ENCODE measurements at regions not wholly inside any gene's neighbourhood (a gene's known extent, or its start where the extent isn't known, plus 50 kb on each side); places are given as distances from the start of the nearest gene placed in this dataset.
A peak's percentile ranks its signal among the peaks of the same experiment; 100 is the strongest.
"Not testable (repeated sequence)": the region's sequence is repeated elsewhere in the genome, so short reads cannot be mapped to it uniquely, and the experiment has no call there.

DNA sequence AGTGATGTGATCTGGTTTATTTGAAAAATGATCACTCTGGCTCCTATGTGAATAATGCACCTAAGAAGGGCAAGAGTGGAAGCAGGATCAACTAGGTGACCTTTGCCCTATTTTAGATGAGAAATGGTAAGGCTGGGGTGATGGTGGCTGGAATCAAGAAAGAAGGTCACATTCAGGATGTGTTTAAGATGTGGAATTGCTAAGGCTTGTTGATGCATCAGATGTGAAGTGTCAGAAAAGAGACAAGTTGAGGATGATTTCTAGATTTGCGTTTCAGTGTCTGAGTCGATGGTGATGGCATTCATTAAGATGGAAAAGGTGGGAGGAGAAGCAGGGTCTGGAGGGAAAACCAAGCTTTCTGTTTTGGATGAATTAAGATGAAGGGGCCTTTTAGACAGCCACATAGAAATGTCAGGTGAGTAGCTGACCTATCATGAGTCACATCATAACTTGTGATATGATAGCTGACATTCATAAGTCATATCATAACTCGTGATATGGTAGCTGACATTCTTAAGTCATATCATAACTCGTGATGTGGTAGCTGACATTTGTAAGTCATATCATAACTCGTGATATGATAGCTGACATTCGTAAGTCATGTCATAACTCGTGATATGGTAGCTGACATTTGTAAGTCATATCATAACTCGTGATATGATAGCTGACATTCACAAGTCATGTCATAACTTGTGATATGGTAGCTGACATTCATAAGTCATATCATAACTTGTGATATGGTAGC is 101.2 kb upstream of the SEC11C start:
- DNase-seq = no peak

DNA sequence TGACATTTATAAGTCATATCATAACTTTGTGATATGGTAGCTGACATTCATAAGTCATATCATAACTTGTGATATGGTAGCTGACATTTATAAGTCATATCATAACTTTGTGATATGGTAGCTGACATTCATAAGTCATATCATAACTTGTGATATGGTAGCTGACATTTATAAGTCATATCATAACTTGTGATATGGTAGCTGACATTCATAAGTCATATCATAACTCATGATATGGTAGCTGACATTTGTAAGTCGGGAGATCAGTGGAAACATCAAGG is 100.7 kb upstream of the SEC11C start:
- DNase-seq = not testable (repeated sequence)

DNA sequence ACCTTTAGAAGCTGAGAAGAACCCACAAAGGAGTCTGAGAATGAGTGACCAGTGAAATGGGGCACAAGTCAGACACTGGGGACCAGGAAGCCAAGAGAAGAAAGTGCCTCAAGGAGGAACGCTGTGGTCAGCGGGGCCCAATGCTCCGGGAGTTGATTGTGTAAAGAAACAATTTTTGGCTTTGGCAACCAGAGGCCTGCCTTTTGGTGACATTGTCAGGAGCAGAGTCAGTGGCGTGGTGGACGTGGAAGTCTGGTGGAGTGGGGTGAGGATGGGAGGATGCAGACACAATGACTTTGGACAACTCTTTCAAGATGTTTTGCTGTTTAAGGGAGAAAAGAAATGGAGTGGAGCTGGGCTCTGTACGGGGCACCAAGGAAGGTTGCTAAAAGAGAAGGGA is 100.2 kb upstream of the SEC11C start:
- DNase-seq = no peak

DNA sequence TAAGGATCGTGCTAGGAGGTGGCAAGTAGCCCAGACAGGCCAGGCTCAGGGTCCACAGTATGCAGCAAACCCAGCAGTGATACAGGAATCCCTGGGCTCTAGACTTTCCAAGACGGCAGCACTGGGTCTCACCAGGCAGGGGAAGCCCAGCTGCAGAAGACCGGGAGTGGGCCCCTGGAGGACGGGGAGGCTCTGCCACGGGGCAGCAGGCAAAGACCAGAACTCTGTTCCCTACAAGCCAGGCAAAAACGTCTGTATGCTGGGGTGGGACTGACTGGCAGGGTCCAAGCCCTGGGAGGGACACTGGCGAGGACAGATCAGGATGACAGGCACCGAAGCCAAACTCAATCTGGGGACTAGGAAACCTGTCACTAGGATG is 98.9 kb upstream of the SEC11C start:
- DNase-seq = no peak

DNA sequence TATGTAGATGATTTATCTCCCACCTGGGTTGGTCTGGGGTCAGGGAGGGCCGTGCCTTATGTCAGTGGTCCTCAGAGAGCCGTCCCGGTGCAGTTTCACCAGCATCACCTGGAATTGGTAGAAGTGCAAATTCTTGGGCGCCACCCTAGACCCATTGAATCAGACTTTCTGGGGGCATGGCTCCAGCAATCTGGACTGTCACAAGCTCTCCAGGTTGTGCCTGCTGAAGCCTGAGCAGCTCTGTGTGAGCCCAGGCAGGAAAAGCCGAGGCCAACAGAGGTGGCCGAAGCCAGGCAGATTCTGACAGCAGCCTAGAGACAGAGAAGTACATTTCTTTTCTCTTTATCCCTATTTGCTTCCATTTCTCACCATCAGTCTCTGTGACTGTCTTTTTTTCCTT is 98.4 kb upstream of the SEC11C start:
- no peak for DNase-seq

DNA sequence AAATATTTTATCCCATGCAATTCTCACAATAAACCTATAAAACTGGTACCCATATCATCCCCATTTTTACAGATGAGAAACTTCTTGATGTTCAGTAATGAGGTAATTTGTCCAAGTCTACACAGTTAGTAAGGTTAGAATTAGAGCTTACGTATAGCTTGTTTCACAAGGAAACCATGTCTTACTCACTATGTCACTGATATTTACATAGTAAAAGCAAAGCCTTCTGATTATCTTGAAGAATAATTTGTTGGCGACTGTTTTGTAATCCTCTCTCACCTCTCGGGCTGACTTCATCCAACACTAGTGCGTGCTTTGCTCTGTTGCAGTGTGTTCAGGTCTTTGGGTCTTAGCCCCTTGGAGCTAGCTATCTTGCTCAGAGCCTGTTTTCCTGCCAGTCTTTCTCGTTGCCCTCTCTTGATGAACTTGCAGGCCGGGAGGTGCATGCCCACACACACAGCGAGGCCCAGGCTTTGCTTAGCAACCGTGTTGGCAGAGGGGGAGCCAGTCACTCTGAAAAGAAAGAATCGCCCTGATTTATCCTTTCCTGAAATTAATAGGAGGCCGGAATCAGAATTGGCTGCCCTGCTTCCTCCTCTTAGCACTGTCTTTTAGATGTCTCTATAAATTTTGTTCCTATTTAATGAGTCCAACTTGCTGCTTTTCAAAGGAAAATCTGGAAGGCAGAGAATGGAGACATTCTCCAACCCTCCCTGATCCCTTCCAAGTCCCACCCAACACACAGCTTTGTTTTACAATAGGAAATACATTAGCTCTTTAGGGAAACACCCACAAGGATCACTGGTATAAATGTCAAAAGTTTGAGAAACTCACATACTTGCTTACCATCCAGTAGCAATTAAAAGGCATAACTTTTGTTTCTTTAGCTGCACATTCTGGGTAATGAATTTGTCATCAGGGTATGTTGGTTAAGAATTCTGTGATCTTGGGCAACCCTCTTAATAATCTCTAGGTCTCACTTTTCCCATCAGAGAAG is 97.6 kb upstream of the SEC11C start:
- no peak for DNase-seq

DNA sequence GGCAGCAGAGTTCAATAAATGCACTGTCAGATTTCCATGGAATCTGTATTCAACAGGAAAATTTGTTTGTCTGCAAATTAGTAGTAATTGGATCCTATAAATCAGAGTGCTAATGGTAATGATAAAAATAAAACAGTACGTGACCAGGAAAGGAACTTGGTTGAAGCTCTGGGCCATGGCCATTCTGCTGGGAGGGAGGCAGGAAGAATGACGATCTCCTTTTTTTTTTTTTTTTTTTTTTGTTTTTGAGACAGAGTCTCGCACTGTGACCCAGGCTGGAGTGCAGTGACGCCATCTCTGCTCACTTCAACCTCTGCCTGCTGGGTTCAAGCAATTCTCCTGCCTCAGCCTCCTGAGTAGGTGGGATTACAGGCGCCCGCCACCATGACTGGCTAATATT is 94.8 kb upstream of the SEC11C start:
- DNase-seq = no peak

DNA sequence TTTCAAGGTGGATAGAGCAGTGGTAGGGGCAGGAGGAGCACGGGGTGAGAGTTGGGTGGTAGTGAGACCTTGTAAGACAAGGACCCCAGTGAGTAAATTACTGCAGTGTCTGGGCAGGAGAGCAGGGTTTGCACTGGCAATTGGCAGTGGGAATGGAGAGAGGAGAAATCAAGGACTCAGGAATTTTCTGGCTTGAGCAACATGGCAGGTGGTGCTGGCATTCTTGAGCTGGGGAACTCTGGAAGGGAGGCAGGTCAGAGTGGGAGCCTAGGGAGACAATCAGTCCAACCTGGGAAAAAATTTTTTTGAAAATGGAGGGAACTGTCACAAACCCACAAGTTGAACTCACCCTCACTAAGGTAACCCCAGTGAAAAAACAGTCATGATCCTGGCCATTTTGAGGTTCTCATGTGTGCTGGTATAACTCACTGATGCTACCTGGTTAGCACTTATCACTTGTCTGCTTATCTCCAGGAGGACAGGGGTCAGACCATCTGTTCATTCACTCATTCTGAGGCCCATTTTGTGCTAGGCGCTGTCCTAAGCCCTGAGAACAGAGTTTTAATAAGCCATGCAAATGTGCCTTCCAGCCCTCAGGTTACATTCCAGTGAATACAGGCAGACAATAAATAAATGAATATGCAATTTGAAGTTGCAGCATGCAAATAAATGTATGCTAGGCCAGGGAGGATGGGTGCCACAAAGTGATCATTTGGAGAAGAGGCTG is 92.2 kb upstream of the SEC11C start:
- no peak for DNase-seq

DNA sequence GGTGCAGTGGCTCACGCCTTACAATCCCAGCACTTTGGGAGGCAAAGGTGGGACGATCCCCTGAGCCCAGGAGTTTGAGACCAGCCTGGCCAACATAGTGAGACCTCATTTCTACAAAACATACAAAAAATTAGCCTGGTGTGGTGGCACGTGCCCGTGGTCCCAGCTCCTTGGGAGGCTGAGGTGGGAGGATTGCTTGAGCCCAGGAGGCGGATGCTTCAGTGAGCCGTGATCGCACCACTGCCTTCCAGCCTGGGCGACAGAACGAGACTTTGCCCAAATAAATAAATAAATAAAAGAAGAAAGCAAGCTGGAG is 91.7 kb upstream of the SEC11C start:
- no peak for DNase-seq

DNA sequence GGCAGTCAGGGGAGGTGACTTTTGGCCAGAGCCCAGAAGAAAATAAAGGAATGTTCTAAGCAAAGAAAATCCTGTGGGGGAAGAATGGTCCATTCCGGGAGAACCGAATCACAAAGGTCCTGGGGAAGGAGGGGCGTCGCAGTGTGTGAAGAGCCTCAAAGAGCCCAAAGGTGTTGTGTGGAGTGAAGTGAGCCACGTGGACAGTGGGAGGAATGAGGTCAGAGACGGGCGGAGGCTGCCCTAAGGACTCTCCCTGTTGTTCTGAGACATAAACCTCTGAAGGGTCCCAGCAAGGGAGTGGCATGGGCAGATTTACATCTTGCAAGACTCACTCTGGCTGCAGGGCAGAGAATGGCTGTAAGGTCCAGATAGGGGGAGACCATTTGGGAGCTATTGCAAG is 91.3 kb upstream of the SEC11C start:
- no peak for DNase-seq

DNA sequence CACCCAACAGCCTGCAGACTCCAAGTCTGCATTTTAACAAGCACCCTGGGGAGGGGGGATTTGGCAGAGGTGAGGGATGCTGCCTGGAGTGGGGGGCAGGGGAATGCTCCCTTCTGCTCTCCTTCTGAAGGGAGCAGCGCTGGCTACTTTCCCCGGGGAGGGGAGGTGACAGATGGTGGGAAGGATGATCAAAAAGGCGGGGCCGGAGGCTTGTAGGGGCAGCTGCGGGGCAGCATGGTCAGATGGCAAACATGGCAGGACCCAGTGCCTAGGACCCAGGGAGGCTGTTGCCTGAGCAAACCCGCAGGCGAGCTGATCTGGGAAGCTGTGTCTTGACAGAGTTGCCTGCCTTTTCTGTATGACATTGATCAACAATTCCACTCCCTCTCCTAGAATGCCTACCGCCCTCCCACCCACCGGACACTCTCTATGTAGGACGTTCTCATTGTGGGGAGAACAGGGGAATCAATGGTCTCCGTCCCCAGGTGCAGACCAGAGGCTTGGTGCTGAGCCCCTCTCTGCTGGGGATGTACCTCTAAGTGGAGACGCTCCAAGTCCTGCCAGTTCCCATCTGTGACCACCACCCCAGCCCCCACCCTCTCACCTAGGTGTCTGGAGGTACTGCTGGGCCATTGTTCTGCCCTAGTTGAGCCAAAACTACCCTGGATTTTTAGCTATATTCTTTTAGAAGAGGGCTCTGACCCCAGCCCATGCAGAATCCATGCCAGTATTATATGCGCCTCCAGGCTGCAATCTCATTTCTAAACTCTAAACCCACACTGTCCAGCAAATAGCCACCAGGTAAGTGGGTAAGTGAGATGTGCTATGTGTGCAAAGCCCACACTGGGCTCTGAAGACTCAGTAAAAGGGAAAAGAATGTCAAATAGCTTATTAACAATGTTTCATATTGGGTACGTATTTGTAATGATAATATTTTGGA is 89.7 kb upstream of the SEC11C start:
- DNase-seq = peak; percentile 78

DNA sequence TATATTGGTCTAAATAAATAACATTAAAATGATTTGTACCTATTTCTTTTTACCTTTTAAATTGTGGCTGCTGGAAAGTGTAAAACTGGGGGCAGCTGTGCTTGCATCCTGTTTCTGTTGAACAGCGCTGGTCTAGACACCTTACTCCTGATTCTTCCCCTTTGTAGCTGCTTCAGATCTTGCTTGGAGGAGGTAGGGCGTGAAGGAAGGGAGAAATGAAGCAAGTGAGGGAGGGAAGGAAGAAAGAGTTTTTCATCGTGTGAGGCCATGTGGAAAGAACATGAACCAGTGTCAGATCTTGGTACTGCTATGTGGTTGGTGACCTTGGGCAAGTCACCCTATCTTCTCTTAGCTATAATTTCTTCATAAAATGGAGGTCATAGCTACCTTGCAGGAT is 89.0 kb upstream of the SEC11C start:
- DNase-seq = no peak

DNA sequence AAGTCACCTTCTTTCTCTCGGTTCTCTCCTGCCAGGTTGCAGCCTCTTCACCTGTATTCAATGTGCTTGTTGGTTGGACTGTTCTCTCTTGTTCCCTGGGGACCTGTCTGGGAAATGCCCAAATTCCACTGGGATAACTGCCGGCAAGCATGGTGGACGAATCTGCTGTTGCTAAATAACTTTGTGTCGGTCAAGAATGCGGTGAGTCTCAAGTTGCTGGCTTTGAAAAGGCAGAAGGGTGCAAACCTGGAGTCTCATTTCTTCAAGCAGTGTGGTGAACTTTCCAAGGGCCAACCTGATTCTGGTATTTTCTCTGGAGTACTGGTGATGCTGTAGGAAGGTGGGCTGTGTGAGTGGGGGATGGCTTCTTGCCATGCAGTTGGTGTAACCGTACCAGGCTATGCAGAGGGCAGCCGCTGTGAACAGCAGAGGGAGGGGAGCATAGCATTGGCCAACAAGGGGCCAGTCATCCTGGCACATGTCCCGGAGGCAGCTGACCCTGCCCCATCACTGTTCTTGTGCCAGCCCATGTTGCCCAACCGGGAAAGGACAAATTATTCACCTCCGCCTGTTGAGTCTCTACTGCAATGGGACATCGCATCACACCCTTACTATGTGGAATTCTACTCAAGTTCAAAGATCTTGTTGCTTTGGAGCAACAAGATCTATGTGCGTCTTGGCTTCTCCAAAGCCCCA is 88.1 kb upstream of the SEC11C start:
- DNase-seq = no peak

DNA sequence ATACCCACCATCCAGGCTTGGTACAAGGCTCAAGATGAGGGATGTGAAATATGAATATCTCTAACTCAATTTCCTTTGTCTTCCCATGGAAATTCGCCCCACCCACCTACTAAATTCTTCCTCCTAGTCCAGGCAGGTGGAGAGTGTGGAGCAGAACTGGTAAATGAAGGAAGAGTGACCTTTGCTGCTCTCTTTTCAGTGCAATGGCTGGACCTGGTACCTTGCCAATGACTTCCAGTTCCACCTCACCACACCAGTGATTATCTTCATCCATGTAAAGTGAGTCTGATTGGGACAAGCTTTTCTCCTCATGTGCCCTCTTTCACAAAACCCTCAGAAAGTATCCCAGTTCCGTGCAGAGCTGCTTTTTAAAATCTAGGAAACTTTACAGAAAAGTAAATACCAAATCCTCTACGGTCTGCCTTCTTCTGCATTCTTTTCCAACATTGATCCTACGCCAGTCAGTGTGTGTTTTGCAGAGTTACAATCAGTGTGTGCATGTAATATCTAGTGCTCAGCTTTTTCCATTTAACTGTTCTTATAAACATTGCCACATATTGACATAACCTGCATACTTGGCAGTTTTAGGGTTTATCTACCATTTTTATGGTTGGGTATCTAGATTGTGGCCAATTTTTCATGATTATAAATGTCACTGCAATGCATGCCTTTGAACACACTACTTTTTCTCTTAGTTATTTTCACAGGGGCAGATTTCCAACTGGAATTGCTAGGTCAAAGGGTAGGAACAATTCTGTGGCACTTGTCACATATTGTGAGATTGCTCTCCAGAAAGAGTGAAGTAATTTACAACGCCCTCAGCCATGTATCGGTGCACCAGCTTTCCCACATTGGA is 86.5 kb upstream of the SEC11C start:
- DNase-seq = no peak

DNA sequence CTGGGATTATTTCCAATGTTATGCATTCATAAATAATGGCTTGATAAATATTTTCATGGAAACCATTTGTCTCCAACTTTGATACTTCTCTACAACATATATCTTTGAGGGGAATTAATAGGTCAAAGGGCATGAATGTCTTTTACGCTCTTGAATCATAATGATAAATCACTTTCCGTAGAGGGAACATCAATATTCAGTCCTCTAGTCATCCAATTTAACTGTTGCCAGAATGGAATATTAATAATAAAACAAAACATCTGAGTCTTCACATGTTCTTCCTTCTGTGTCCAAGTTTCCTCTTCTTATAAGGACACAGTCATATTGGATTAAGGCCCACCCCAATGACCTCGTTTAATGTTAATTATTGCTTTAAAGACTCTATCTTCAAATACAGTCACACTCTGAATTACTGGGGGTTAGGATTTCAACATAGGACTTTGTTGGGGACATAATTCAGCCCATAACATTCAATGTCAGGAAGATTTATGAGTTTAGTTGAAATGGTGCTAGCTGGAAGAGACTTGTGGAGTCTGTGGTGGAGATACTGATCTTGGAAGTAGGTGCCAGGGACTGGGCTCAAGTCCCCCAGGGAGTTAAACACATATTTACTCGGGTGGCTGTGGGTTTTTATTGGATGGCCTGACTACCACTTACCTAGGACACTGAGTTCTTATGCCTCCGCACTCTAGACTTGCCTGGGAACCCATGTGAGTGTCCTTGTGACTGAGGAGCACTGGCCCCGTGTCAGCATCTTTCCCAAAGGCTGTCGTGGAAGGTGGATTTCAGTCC is 85.0 kb upstream of the SEC11C start:
- DNase-seq = no peak

DNA sequence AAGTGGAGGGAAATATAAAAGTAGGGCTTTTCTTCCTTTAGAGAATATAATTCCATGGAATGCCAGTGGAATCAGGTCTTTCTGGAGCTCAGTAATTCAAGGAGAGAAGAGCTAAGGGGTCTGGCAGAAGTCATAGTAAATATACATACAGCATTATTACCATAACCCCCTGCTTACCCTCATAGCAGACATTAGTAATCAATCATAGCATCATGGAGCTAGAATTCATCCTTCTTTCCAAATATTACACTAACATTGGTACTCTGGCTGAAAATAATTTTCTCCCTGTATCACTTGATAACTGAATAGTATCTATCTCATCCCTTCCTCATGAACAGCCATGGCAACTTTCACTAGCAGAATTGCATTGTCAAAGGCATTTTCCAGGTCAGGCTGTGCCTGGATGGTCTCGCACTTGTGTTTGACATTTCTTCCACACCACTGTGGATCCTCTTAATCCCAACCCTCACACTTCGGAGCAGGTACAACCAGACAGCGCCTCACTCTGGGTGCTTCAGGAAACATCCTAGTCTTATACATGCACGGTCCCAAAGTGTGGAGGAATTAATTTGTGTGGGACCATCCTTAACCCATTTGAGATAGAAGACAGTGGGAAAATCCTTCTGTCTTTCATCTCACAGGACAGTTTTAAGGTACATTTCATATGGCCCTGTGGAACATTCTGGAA is 84.2 kb upstream of the SEC11C start:
- DNase-seq = no peak

DNA sequence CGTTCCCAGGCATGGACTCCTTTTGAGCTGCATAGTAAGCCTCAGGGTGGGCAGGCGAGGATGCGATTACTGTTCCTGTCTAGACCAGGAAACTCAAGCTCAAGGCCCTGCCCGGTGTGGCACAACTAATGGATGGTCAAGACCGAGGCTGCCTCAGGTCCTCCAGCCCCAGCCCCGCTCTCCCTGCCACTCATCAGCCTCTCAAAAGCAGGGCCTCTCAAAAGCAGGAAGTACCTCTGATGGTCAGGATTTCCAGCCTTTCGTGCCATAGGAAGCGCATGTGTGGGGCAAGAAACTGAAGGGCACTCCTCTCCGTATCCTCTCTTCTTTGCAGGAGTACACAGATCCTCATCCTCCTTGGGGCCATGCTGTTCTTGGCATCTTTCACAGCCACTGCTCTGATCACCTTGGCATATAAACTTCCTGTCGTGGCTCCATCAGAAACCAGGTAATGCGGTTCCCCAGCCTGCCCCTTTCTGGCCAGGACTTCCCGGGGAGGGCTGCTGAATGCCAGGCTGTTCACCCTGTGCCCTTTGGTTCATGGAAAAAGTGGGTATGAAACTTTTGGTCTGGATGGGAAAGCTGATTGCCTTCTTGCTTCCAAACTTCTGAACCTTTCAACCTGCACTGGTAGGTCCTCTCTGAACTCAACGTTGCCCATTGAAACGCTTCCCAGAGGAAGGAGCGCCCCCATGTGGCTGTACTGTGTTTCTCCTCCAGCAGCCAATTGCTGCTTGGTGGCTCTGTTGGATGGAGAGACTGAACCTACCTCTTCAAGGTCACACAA is 82.8 kb upstream of the SEC11C start:
- peak; percentile 64 for DNase-seq

DNA sequence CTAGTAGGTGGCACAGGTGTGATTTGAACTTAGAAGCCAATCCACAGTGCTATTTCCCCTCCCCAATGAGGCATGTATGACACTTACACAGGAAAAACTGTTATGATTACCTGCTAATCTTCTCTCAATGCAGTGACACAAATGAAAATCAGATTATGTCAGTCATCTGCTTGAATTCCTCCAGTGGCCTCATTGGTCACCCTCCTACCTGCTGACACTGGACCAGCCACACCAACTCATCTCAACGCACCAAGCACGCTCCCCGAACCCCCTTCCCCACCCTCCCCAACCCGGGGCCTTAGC is 82.2 kb upstream of the SEC11C start:
- DNase-seq = no peak

DNA sequence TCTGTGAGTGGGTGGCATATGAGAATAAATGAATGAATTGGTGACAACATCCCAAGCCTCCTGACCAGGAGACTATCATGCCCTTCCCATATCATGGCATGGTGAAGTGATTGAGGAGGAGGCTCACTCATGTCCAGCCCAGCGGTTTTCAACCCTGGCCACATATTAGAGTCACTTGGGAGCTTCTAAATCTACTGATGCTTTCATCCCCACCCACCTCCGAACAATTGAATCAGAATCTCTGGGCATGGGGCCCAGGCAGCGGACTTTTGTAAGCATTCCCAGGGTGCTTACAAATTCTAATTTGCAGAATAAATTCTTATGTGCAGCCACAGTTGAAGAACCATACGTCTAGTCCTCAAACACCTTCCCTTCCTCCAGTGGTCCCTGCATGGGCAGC is 81.7 kb upstream of the SEC11C start:
- DNase-seq = no peak

Measured in NCI-H1694 treated with DMSO at 0.1 percent for 48 hours (cell line).